ENCODE measurements at regions not wholly inside any gene's neighbourhood (a gene's known extent, or its start where the extent isn't known, plus 50 kb on each side); places are given as distances from the start of the nearest gene placed in this dataset.

- TF ChIP-seq JUN (IDR thresholded peaks at IDR 0.05; ENCODE audit: borderline replicate concordance, insufficient read depth, insufficient read length, low read depth): no peak
- TF ChIP-seq CTCF (IDR thresholded peaks at IDR 0.05; ENCODE audit: extremely low read depth in 1 of 2, insufficient read depth in 1 of 2, low read depth in 1 of 2, low read length in 2 of 2): no peak
- no peak for TF ChIP-seq POLR2A (IDR thresholded peaks at IDR 0.05; ENCODE audit: low read depth, low read length)
Observed at GRCh38 chr18:39314595-39314994, 1749.0 kb upstream of the CELF4 start.

Data from endothelial cell of umbilical vein (primary cell).